OCI-LY1 (cell line): ENCODE measurements at regions not wholly inside any gene's neighbourhood (a gene's known extent, or its start where the extent isn't known, plus 50 kb on each side); places are given as distances from the start of the nearest gene placed in this dataset.

Experiments used
- H2AFZ ChIP-seq: fragments of 200-600 bp; sonication (generic), shearing (Covaris generic); 2 replicates; pipeline ENCODE4 v1.6.0; 2014; ENCODE audit warnings: antibody characterized with exemption, mild to moderate bottlenecking, low read length
- H3F3A ChIP-seq: fragments of 200-600 bp; sonication (generic), shearing (Covaris generic); 2 replicates; pipeline ENCODE4 v1.6.0; 2014; ENCODE audit warnings: mild to moderate bottlenecking, antibody characterized with exemption, low read length, moderate library complexity; ENCODE audit not compliant: insufficient read depth
- H3K27ac ChIP-seq: fragments of 200-600 bp; sonication (generic); 2 replicates; pipeline ENCODE4 v1.5.1; 2014; ENCODE audit warnings: low read length, mixed run types, mild to moderate bottlenecking, low read depth; ENCODE audit not compliant: poor library complexity, severe bottlenecking
- H3K27me3 ChIP-seq: fragments of 200-600 bp; sonication (generic); 2 replicates; pipeline ENCODE4 v1.6.0; 2014; ENCODE audit warnings: antibody characterized with exemption, mild to moderate bottlenecking, low read length, moderate library complexity; ENCODE audit not compliant: insufficient read depth
- H3K36me3 ChIP-seq: fragments of 200-600 bp; sonication (generic); 2 replicates; pipeline ENCODE4 v1.6.1; 2014; ENCODE audit warnings: mild to moderate bottlenecking, antibody characterized with exemption, low read length, moderate library complexity, mixed read lengths; ENCODE audit not compliant: insufficient read depth
- H3K4me1 ChIP-seq: fragments of 200-600 bp; sonication (generic); 2 replicates; pipeline ENCODE4 v1.5.1; 2014; ENCODE audit warnings: mild to moderate bottlenecking, low read length, moderate library complexity; ENCODE audit not compliant: insufficient read depth, severe bottlenecking
- H3K4me2 ChIP-seq: fragments of 200-600 bp; sonication (generic), shearing (Covaris generic); 2 replicates; pipeline ENCODE4 v1.6.1; 2014; ENCODE audit warnings: low read length
- H3K4me3 ChIP-seq: fragments of 200-600 bp; sonication (generic); 2 replicates; pipeline ENCODE4 v1.5.1; 2014; ENCODE audit warnings: low read length, low read depth, mild to moderate bottlenecking, mixed read lengths; ENCODE audit not compliant: poor library complexity, severe bottlenecking
- H3K79me2 ChIP-seq: fragments of 200-600 bp; shearing (Covaris generic); 2 replicates; pipeline ENCODE4 v1.6.1; 2016; ENCODE audit warnings: mixed run types, low read length, mixed read lengths; ENCODE audit not compliant: insufficient read depth
- H3K9ac ChIP-seq: fragments of 200-600 bp; sonication (generic), shearing (Covaris generic); 2 replicates; pipeline ENCODE4 v1.6.1; 2014; ENCODE audit warnings: mild to moderate bottlenecking, low read length, mixed read lengths
- H3K9me2 ChIP-seq: fragments of 200-600 bp; sonication (generic), shearing (Covaris generic); 2 replicates; pipeline ENCODE4 v1.6.1; 2014; ENCODE audit warnings: low read depth, mild to moderate bottlenecking, low read length, mixed read lengths
- H3K9me3 ChIP-seq: fragments of 200-600 bp; shearing (Covaris generic); 2 replicates; pipeline ENCODE4 v1.6.1; 2014; ENCODE audit warnings: low read length, mixed read lengths
- H4K20me1 ChIP-seq: fragments of 200-600 bp; sonication (generic), shearing (Covaris generic); 2 replicates; pipeline ENCODE4 v1.6.0; 2016; ENCODE audit warnings: mild to moderate bottlenecking, low read length; ENCODE audit not compliant: insufficient read depth
- EZH2 ChIP-seq: fragments of 200-600 bp; sonication (generic), shearing (Covaris generic); IDR thresholded peaks from 2 replicates; pipeline ENCODE4 v1.8.0; 2017; ENCODE audit warnings: borderline replicate concordance, mixed run types, mild to moderate bottlenecking, antibody characterized with exemption, low read length, moderate library complexity, mixed read lengths
- TF ChIP-seq, protein P1 (sequence below): fragments of 200-600 bp; sonication (generic), shearing (Covaris generic); IDR thresholded peaks from 2 replicates; pipeline ENCODE4 v1.5.1; 2017; ENCODE audit warnings: mild to moderate bottlenecking, antibody characterized with exemption, low read length, moderate library complexity, mixed read lengths

DNA sequence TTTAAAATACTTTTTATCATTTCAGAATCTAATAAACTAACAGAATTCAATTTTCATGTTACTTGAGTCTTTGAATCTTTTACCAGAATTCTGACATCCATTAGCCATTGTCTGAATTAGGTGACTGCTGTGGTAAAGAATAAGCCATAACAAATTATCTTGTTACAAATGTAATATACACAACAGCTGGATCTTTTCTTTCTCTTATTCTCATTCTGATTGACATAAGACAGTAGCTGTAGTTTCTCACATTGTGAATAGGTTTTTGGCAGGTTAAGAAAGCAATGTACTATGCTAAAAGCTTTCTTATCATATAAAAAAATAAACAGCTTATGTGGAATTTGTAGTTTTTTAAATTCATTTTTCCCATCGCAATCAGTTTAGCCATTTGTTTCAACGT, 734.0 kb upstream of the PCDH9 start:
- no peaks in the 10 kb centered on the region for H3K9me2 ChIP-seq
- no peaks in the 10 kb centered on the region for H3K79me2 ChIP-seq
- TF ChIP-seq, protein P1, sequence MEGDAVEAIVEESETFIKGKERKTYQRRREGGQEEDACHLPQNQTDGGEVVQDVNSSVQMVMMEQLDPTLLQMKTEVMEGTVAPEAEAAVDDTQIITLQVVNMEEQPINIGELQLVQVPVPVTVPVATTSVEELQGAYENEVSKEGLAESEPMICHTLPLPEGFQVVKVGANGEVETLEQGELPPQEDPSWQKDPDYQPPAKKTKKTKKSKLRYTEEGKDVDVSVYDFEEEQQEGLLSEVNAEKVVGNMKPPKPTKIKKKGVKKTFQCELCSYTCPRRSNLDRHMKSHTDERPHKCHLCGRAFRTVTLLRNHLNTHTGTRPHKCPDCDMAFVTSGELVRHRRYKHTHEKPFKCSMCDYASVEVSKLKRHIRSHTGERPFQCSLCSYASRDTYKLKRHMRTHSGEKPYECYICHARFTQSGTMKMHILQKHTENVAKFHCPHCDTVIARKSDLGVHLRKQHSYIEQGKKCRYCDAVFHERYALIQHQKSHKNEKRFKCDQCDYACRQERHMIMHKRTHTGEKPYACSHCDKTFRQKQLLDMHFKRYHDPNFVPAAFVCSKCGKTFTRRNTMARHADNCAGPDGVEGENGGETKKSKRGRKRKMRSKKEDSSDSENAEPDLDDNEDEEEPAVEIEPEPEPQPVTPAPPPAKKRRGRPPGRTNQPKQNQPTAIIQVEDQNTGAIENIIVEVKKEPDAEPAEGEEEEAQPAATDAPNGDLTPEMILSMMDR = no peak
- TF ChIP-seq EZH2 = no peak
- H3K36me3 ChIP-seq = no peaks in the 10 kb centered on the region
- no peaks in the 10 kb centered on the region for H3K9me3 ChIP-seq
- H3K27ac ChIP-seq = no peak overlapping the region
- H3K4me1 ChIP-seq = no peaks in the 10 kb centered on the region
- no peak overlapping the region for H3K4me3 ChIP-seq
- H3K27me3 ChIP-seq = no peaks in the 10 kb centered on the region
- no peak overlapping the region for H3K4me2 ChIP-seq
- no peaks in the 10 kb centered on the region for H4K20me1 ChIP-seq
- no peak overlapping the region for H3K9ac ChIP-seq
- H2AFZ ChIP-seq = no peak overlapping the region
- H3F3A ChIP-seq = no peaks in the 10 kb centered on the region

DNA sequence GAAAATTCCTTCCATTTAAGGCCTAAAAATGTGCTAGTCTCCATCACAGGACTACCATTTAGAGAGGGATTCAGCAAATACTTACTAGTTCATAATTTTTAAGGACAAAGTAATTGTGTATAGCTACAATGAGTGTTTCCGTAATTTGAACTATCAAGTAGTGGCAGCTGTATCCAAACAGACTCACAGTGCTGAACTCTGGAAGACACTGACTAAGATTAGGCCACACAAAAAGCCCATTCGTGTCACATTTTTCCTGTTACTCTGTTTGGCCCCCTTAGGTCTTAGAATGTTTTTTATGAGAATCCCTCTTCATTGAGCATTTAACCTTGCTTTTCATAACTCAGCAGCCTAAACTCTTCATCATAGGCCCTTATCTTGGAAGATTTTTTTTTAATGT, 731.2 kb upstream of the PCDH9 start:
- Histone ChIP-seq H3K27ac (no peak overlapping the region), H3K27me3 (no peaks in the 10 kb centered on the region), H3K79me2 (no peaks in the 10 kb centered on the region), H3F3A (no peaks in the 10 kb centered on the region), H3K9me3 (no peaks in the 10 kb centered on the region), H3K4me2 (no peak overlapping the region), H4K20me1 (no peaks in the 10 kb centered on the region), H3K9ac (no peak overlapping the region), H3K4me3 (no peak overlapping the region), H2AFZ (no peak overlapping the region), H3K9me2 (no peaks in the 10 kb centered on the region), H3K4me1 (no peaks in the 10 kb centered on the region), H3K36me3 (no peaks in the 10 kb centered on the region)
- TF ChIP-seq EZH2 = no peak

DNA sequence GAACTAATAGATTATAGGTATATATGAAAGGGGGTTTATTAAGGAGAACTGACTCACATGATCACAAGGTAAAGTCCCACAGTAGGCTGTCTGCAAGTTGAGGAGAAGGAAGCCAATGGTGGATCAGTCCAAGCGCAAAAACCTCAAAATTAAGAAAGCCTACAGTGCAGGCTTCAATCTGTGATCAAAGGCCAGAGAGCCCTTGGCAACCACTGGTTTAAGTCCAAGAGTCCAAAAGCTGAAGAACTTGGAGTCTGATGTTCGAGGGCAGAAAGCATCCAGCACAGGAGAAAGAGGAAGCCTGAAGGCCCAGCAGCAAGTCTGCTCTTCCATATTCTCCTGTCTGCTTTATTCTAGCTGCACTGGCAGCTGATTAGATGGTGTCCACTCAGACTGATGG, 721.3 kb upstream of the PCDH9 start:
- no peak for TF ChIP-seq EZH2
- TF ChIP-seq, protein P1 = no peak
- H3K27me3 ChIP-seq = no peaks in the 10 kb centered on the region
- H2AFZ ChIP-seq = no peak overlapping the region
- no peak overlapping the region for H3K9ac ChIP-seq
- peaks cover 6% of the 10 kb centered on the region; the same call in 1 of the 2 replicates for H3K9me2 ChIP-seq
- H3K9me3 ChIP-seq = no peaks in the 10 kb centered on the region
- no peak overlapping the region for H3K4me2 ChIP-seq
- no peaks in the 10 kb centered on the region for H3K79me2 ChIP-seq
- no peaks in the 10 kb centered on the region for H3K4me1 ChIP-seq
- H4K20me1 ChIP-seq = no peaks in the 10 kb centered on the region
- H3K27ac ChIP-seq = no peak overlapping the region
- H3K36me3 ChIP-seq = no peaks in the 10 kb centered on the region
- H3F3A ChIP-seq = no peaks in the 10 kb centered on the region
- no peak overlapping the region for H3K4me3 ChIP-seq

DNA sequence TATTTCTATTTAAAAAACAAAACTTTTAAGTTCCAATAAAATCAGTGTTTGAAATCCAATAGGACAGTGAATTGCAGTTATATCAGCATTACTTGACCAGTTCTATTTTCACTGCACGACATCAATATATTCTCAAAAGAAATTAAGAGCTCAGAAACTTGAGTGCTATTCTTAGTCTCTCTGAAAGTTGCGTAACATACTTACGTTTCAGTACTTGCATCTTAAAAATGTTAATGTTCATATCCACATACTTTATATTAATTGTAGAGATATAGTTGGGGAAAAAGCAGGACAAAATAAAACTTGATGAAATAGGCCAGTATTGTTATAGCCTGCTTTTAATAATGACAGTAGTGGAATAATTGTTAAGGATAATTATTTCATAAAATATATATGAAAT, 720.5 kb upstream of the PCDH9 start:
- Histone ChIP-seq H2AFZ (no peak overlapping the region), H3K36me3 (no peaks in the 10 kb centered on the region), H3F3A (no peaks in the 10 kb centered on the region), H3K27me3 (no peaks in the 10 kb centered on the region), H3K4me2 (no peak overlapping the region), H3K4me1 (no peaks in the 10 kb centered on the region), H3K4me3 (no peak overlapping the region), H3K9me2 (peaks cover 6% of the 10 kb centered on the region; the same call in 1 of the 2 replicates), H4K20me1 (no peaks in the 10 kb centered on the region), H3K79me2 (no peaks in the 10 kb centered on the region), H3K9me3 (no peaks in the 10 kb centered on the region), H3K27ac (no peak overlapping the region), H3K9ac (no peak overlapping the region)
- TF ChIP-seq EZH2 = no peak
- TF ChIP-seq, protein P1 = no peak
